ENCODE measurements at regions not wholly inside any gene's neighbourhood (a gene's known extent, or its start where the extent isn't known, plus 50 kb on each side); places are given as distances from the start of the nearest gene placed in this dataset.

DNA sequence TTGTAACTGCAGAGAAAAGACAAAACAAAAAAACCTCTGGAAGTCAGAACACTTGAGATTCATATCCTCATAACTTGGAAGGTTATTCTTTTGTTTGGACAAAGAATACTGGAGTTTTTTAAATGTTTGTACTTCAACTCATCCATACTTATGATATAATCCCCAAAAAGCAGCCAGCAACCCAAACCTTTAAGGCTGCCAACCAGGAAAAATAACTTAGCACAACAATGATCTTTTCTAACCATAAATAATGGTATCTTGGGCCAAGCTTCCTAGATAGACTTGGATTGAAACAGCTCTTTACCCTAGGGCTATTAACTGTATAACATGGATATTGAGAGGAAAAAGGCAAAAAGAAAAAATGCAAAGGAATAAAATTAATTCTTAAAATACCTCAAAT is 335.1 kb downstream of the LTN1 start:
- no peak overlapping the region for H2BK5ac ChIP-seq (ENCODE audit: low read depth, low read length, poor library complexity, severe bottlenecking)
- H2BK12ac ChIP-seq (ENCODE audit: low read length in 2 of 2) = no peak overlapping the region
- H3K36me3 ChIP-seq (ENCODE audit: control insufficient read depth in 1 of 2, insufficient read depth in 2 of 2, low read depth in 1 of 2, low read length in 2 of 2) = no peaks in the 10 kb centered on the region
- no peak overlapping the region for H3K4me3 ChIP-seq (ENCODE audit: insufficient read depth in 1 of 2, low read depth in 1 of 2, low read length in 2 of 2)
- no peak overlapping the region for H3K18ac ChIP-seq (ENCODE audit: low read depth in 1 of 2, low read length in 2 of 2)
- no peak overlapping the region for H3K14ac ChIP-seq (ENCODE audit: low read length in 2 of 2)
- no peaks in the 10 kb centered on the region for H3K79me1 ChIP-seq (replicated peaks; ENCODE audit: low read length, poor library complexity, severe bottlenecking)
- no peaks in the 10 kb centered on the region for H3K27me3 ChIP-seq (ENCODE audit: control insufficient read depth in 1 of 2, insufficient read depth in 1 of 2, low read length in 2 of 2)
- H2BK120ac ChIP-seq (ENCODE audit: low read depth, low read length) = no peak overlapping the region
- H4K91ac ChIP-seq (ENCODE audit: low read length) = no peak overlapping the region
- no peaks in the 10 kb centered on the region for H3K9me3 ChIP-seq (ENCODE audit: control insufficient read depth, low read length)
- H3K4ac ChIP-seq (ENCODE audit: low read depth in 1 of 2, low read length in 2 of 2) = no peak overlapping the region
- H3K9ac ChIP-seq (ENCODE audit: low read length) = no peak overlapping the region
- H2BK15ac ChIP-seq (ENCODE audit: low read depth, poor library complexity, severe bottlenecking) = no peak overlapping the region
- H2AK5ac ChIP-seq (ENCODE audit: low read length, severe bottlenecking) = no peak overlapping the region
- no peak overlapping the region for H4K8ac ChIP-seq (ENCODE audit: low read length)
- no peak overlapping the region for H3K27ac ChIP-seq (ENCODE audit: low read length, poor library complexity, severe bottlenecking)
- DNase-seq = no peak
- H2AFZ ChIP-seq (ENCODE audit: low read depth, low read length) = no peak overlapping the region
- no peak overlapping the region for H3K4me2 ChIP-seq (ENCODE audit: low read length, poor library complexity, severe bottlenecking)
- no peaks in the 10 kb centered on the region for H3K4me1 ChIP-seq (ENCODE audit: control insufficient read depth, insufficient read depth, low read depth, low read length)
- no peak overlapping the region for H3K23ac ChIP-seq (ENCODE audit: low read length in 2 of 2)

DNA sequence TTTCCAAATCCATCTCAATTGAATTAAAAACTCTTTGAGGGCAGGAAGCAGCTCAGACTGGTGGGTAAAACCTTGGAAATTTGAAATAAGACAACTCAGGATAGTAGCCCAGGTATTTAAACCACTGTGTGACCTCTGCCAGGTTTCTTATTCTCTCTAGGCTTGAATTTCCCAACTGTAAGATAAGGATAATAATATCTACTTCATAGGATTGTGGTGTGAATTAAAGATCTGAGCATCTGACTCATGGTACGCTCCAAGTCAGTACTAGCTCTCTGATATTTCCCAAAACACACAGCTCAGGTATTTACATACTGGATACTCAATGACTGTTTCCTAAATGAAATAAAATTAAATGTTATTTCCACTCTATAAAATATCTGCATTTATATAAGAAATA is 337.2 kb downstream of the LTN1 start:
- no peak overlapping the region for H2AK5ac ChIP-seq (ENCODE audit: low read length, severe bottlenecking)
- no peak overlapping the region for H4K8ac ChIP-seq (ENCODE audit: low read length)
- H3K4me1 ChIP-seq (ENCODE audit: control insufficient read depth, insufficient read depth, low read depth, low read length) = no peaks in the 10 kb centered on the region
- H3K4ac ChIP-seq (ENCODE audit: low read depth in 1 of 2, low read length in 2 of 2) = no peak overlapping the region
- no peak overlapping the region for H2BK120ac ChIP-seq (ENCODE audit: low read depth, low read length)
- no peak overlapping the region for H3K9ac ChIP-seq (ENCODE audit: low read length)
- H3K36me3 ChIP-seq (ENCODE audit: control insufficient read depth in 1 of 2, insufficient read depth in 2 of 2, low read depth in 1 of 2, low read length in 2 of 2) = no peaks in the 10 kb centered on the region
- no peak overlapping the region for H4K91ac ChIP-seq (ENCODE audit: low read length)
- H3K27me3 ChIP-seq (ENCODE audit: control insufficient read depth in 1 of 2, insufficient read depth in 1 of 2, low read length in 2 of 2) = no peaks in the 10 kb centered on the region
- no CpG with 5 or more reads among the region's 1 CpG for WGBS
- no peak overlapping the region for H3K4me2 ChIP-seq (ENCODE audit: low read length, poor library complexity, severe bottlenecking)
- no peak overlapping the region for H2BK15ac ChIP-seq (ENCODE audit: low read depth, poor library complexity, severe bottlenecking)
- no peak overlapping the region for H3K27ac ChIP-seq (ENCODE audit: low read length, poor library complexity, severe bottlenecking)
- H3K14ac ChIP-seq (ENCODE audit: low read length in 2 of 2) = no peak overlapping the region
- no peak overlapping the region for H3K23ac ChIP-seq (ENCODE audit: low read length in 2 of 2)
- H2BK5ac ChIP-seq (ENCODE audit: low read depth, low read length, poor library complexity, severe bottlenecking) = no peak overlapping the region
- no peak overlapping the region for H3K4me3 ChIP-seq (ENCODE audit: insufficient read depth in 1 of 2, low read depth in 1 of 2, low read length in 2 of 2)
- no peaks in the 10 kb centered on the region for H3K79me1 ChIP-seq (replicated peaks; ENCODE audit: low read length, poor library complexity, severe bottlenecking)
- no peak overlapping the region for H2AFZ ChIP-seq (ENCODE audit: low read depth, low read length)
- H2BK12ac ChIP-seq (ENCODE audit: low read length in 2 of 2) = no peak overlapping the region
- H3K18ac ChIP-seq (ENCODE audit: low read depth in 1 of 2, low read length in 2 of 2) = no peak overlapping the region
- DNase-seq = no peak
- no peaks in the 10 kb centered on the region for H3K9me3 ChIP-seq (ENCODE audit: control insufficient read depth, low read length)

DNA sequence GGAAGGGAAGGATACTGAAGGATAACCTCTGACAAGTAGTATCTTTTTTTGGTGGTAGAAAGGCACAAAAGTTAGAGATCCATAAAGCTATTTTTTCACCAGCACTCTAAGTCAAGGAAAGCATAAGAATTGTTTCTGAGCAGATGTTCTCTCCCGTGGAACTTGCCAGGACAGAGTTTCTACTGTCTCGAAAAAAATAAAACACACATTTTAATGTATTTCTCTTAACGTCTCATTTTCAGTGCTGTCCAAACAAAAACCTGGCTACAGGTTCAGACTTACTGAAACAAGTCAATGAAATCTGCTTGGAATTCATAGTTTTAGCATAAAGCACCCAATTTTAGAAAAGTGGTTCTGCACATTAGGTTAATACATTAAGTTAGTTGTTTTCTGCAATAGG is 338.3 kb downstream of the LTN1 start:
- DNase-seq = no peak
- H3K14ac ChIP-seq (ENCODE audit: low read length in 2 of 2) = no peak overlapping the region
- no peak overlapping the region for H3K18ac ChIP-seq (ENCODE audit: low read depth in 1 of 2, low read length in 2 of 2)
- no peak overlapping the region for H2BK120ac ChIP-seq (ENCODE audit: low read depth, low read length)
- no peak overlapping the region for H4K91ac ChIP-seq (ENCODE audit: low read length)
- no peak overlapping the region for H3K4me2 ChIP-seq (ENCODE audit: low read length, poor library complexity, severe bottlenecking)
- H2BK5ac ChIP-seq (ENCODE audit: low read depth, low read length, poor library complexity, severe bottlenecking) = no peak overlapping the region
- H3K4me3 ChIP-seq (ENCODE audit: insufficient read depth in 1 of 2, low read depth in 1 of 2, low read length in 2 of 2) = no peak overlapping the region
- H2BK15ac ChIP-seq (ENCODE audit: low read depth, poor library complexity, severe bottlenecking) = no peak overlapping the region
- no peak overlapping the region for H3K27ac ChIP-seq (ENCODE audit: low read length, poor library complexity, severe bottlenecking)
- no peaks in the 10 kb centered on the region for H3K79me1 ChIP-seq (replicated peaks; ENCODE audit: low read length, poor library complexity, severe bottlenecking)
- H2AK5ac ChIP-seq (ENCODE audit: low read length, severe bottlenecking) = no peak overlapping the region
- no peaks in the 10 kb centered on the region for H3K27me3 ChIP-seq (ENCODE audit: control insufficient read depth in 1 of 2, insufficient read depth in 1 of 2, low read length in 2 of 2)
- H3K23ac ChIP-seq (ENCODE audit: low read length in 2 of 2) = no peak overlapping the region
- H2BK12ac ChIP-seq (ENCODE audit: low read length in 2 of 2) = no peak overlapping the region
- 89% methylated on average over 3 of the region's 3 CpGs for WGBS
- H3K9ac ChIP-seq (ENCODE audit: low read length) = no peak overlapping the region
- H3K36me3 ChIP-seq (ENCODE audit: control insufficient read depth in 1 of 2, insufficient read depth in 2 of 2, low read depth in 1 of 2, low read length in 2 of 2) = no peaks in the 10 kb centered on the region
- H4K8ac ChIP-seq (ENCODE audit: low read length) = no peak overlapping the region
- H3K4ac ChIP-seq (ENCODE audit: low read depth in 1 of 2, low read length in 2 of 2) = no peak overlapping the region
- no peaks in the 10 kb centered on the region for H3K4me1 ChIP-seq (ENCODE audit: control insufficient read depth, insufficient read depth, low read depth, low read length)
- H3K9me3 ChIP-seq (ENCODE audit: control insufficient read depth, low read length) = no peaks in the 10 kb centered on the region
- no peak overlapping the region for H2AFZ ChIP-seq (ENCODE audit: low read depth, low read length)

DNA sequence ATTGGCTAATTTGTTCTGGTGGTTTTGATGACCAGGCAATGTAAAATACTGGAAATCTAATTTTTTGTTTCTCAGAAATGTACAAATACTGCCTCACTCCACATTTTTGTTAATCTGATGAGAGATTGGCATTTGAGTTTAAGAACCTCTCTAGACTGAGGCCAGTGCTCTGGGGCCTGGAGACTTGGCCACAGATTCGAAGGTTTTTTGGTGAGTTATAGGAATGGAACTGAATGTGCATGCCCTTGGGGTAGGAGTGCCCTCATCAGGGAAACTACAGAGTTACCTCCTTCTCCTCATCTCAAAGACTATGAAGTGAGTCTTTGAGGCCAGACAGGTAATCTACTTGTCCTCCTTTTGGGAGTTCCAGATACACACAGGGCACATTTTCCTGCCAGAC is 347.9 kb downstream of the LTN1 start:
- Histone ChIP-seq H3K36me3 (ENCODE audit: control insufficient read depth in 1 of 2, insufficient read depth in 2 of 2, low read depth in 1 of 2, low read length in 2 of 2) (no peaks in the 10 kb centered on the region), H3K79me1 (replicated peaks; ENCODE audit: low read length, poor library complexity, severe bottlenecking) (no peaks in the 10 kb centered on the region), H4K8ac (ENCODE audit: low read length) (no peak overlapping the region), H2BK5ac (ENCODE audit: low read depth, low read length, poor library complexity, severe bottlenecking) (no peak overlapping the region), H3K4ac (ENCODE audit: low read depth in 1 of 2, low read length in 2 of 2) (no peak overlapping the region), H2AFZ (ENCODE audit: low read depth, low read length) (no peak overlapping the region), H2BK120ac (ENCODE audit: low read depth, low read length) (no peak overlapping the region), H3K27me3 (ENCODE audit: control insufficient read depth in 1 of 2, insufficient read depth in 1 of 2, low read length in 2 of 2) (no peaks in the 10 kb centered on the region), H3K18ac (ENCODE audit: low read depth in 1 of 2, low read length in 2 of 2) (no peak overlapping the region), H3K23ac (ENCODE audit: low read length in 2 of 2) (no peak overlapping the region), H3K4me3 (ENCODE audit: insufficient read depth in 1 of 2, low read depth in 1 of 2, low read length in 2 of 2) (no peak overlapping the region), H3K14ac (ENCODE audit: low read length in 2 of 2) (no peak overlapping the region), H2BK15ac (ENCODE audit: low read depth, poor library complexity, severe bottlenecking) (no peak overlapping the region), H3K27ac (ENCODE audit: low read length, poor library complexity, severe bottlenecking) (no peak overlapping the region), H3K4me2 (ENCODE audit: low read length, poor library complexity, severe bottlenecking) (no peak overlapping the region), H3K9me3 (ENCODE audit: control insufficient read depth, low read length) (no peaks in the 10 kb centered on the region), H4K91ac (ENCODE audit: low read length) (no peak overlapping the region), H3K9ac (ENCODE audit: low read length) (no peak overlapping the region), H2AK5ac (ENCODE audit: low read length, severe bottlenecking) (no peak overlapping the region), H2BK12ac (ENCODE audit: low read length in 2 of 2) (no peak overlapping the region), H3K4me1 (ENCODE audit: control insufficient read depth, insufficient read depth, low read depth, low read length) (no peaks in the 10 kb centered on the region)
- WGBS = 80% methylated on average over 1 of the region's 1 CpG
- DNase-seq = no peak
